Erythroblast (primary cell): ENCODE measurements at regions not wholly inside any gene's neighbourhood (a gene's known extent, or its start where the extent isn't known, plus 50 kb on each side); places are given as distances from the start of the nearest gene placed in this dataset.

Source experiments
- GATA1 ChIP-seq: IDR thresholded peaks from 2 replicates; pipeline ENCODE4 v1.6.1; 2011; ENCODE audit warnings: low read depth, mild to moderate bottlenecking, control low read depth, low read length, moderate library complexity
- POLR2A ChIP-seq: IDR thresholded peaks from 2 replicates; pipeline ENCODE4 v1.6.1; 2011; ENCODE audit warnings: mild to moderate bottlenecking, low read length

GRCh38 chr6:167507376-167507945 lies 182.6 kb downstream of the TTLL2 start:
- TF ChIP-seq POLR2A (no peak), GATA1 (no peak)
